NCI-H1092 (cell line): ENCODE measurements at regions not wholly inside any gene's neighbourhood (a gene's known extent, or its start where the extent isn't known, plus 50 kb on each side); places are given as distances from the start of the nearest gene placed in this dataset.
"Not testable (repeated sequence)": the region's sequence is repeated elsewhere in the genome, so short reads cannot be mapped to it uniquely, and the experiment has no call there.

ENCODE experiments used
- DNase-seq: peaks from one replicate; lab custom pipeline; 2025; lab: John Stamatoyannopoulos, UW

GRCh38 chr7:82624965-82625364 is 181.4 kb upstream of the CACNA2D1 start:
- DNase-seq, result no peak

- DNase-seq, result no peak
Observed at GRCh38 chr7:82624337-82624736, 180.8 kb upstream of the CACNA2D1 start.

GRCh38 chr7:82623812-82624211 is 180.2 kb upstream of the CACNA2D1 start:
- no peak for DNase-seq

- DNase-seq, result no peak
Observed at GRCh38 chr7:82617156-82617555, 173.6 kb upstream of the CACNA2D1 start.

- DNase-seq, result no peak
Observed at GRCh38 chr7:82616059-82616728, 172.6 kb upstream of the CACNA2D1 start.

- no peak for DNase-seq
Observed at GRCh38 chr7:82615527-82615926, 171.9 kb upstream of the CACNA2D1 start.

- DNase-seq, result no peak
Observed at GRCh38 chr7:82609746-82610145, 166.2 kb upstream of the CACNA2D1 start.

GRCh38 chr7:82605247-82605864 is 161.8 kb upstream of the CACNA2D1 start:
- peak; percentile 38 for DNase-seq

- DNase-seq, result no peak
Observed at GRCh38 chr7:82602066-82602465, 158.5 kb upstream of the CACNA2D1 start.

- peak; percentile 20 for DNase-seq
Observed at GRCh38 chr7:82600531-82600930, 157.0 kb upstream of the CACNA2D1 start.

- no peak for DNase-seq
Observed at GRCh38 chr7:82599895-82600294, 156.3 kb upstream of the CACNA2D1 start.

GRCh38 chr7:82598958-82599357 is 155.4 kb upstream of the CACNA2D1 start:
- no peak for DNase-seq

GRCh38 chr7:82595795-82596194 is 152.2 kb upstream of the CACNA2D1 start:
- not testable (repeated sequence) for DNase-seq

GRCh38 chr7:82595176-82595575 is 151.6 kb upstream of the CACNA2D1 start:
- peak; percentile 56 for DNase-seq

GRCh38 chr7:82594665-82595064 is 151.1 kb upstream of the CACNA2D1 start:
- DNase-seq, result peak; percentile 47

GRCh38 chr7:82593780-82594179 is 150.2 kb upstream of the CACNA2D1 start:
- DNase-seq, result peak; percentile 53

- no peak for DNase-seq
Observed at GRCh38 chr7:82592416-82592815, 148.8 kb upstream of the CACNA2D1 start.

GRCh38 chr7:82579047-82579446 is 135.5 kb upstream of the CACNA2D1 start:
- DNase-seq, result no peak

- DNase-seq, result no peak
Observed at GRCh38 chr7:82578430-82578829, 134.9 kb upstream of the CACNA2D1 start.

- peak; percentile 95 for DNase-seq
Observed at GRCh38 chr7:82572195-82572880, 128.8 kb upstream of the CACNA2D1 start.

GRCh38 chr7:82571047-82571446 is 127.5 kb upstream of the CACNA2D1 start:
- DNase-seq, result not testable (repeated sequence)

- DNase-seq, result no peak
Observed at GRCh38 chr7:82567841-82568240, 124.3 kb upstream of the CACNA2D1 start.

GRCh38 chr7:82567356-82567755 is 123.8 kb upstream of the CACNA2D1 start:
- DNase-seq, result no peak
